PC-3 (cell line): ENCODE measurements at regions not wholly inside any gene's neighbourhood (a gene's known extent, or its start where the extent isn't known, plus 50 kb on each side); places are given as distances from the start of the nearest gene placed in this dataset.
A peak's percentile ranks its signal among the peaks of the same experiment; 100 is the strongest.

Experiments
- ATAC-seq: fragments of 200-7000 bp; cut with Tn5 transposase; 2 replicates; pipeline ENCODE4 v1.9.1; 2020; ENCODE audit warnings: mild to moderate bottlenecking, moderate library complexity
- BruUV-seq: library from RNA; stranded (reverse); fragments of 400-500 nt; replicated peaks from 2 replicates; lab custom pipeline; 2021; lab: Mats Ljungman, UMichigan
- CTCF ChIA-PET: fragments of 300-600 bp; sonication (Branson Sonifier 250); formaldehyde crosslinking; loops from one replicate; lab custom pipeline; 2022; ENCODE audit warnings: antibody characterized with exemption; lab: Charles Lee
- POLR2A ChIA-PET: fragments of 300-600 bp; sonication (Branson Sonifier 250); formaldehyde crosslinking; loops from one replicate; lab custom pipeline; 2022; ENCODE audit warnings: antibody characterized with exemption; ENCODE audit not compliant: unreplicated experiment; lab: Charles Lee
- DNase-seq: peaks from one replicate; pipeline ENCODE4 v3.0.0-alpha.2; 2015
- H2AFZ ChIP-seq: fragments of 300-600 bp; sonication (generic); 2 replicates; pipeline ENCODE4 v1.6.0; 2016; ENCODE audit warnings: antibody characterized with exemption, low read length
- H3F3A ChIP-seq: fragments of 300-600 bp; sonication (generic); one replicate; pipeline ENCODE4 v1.6.0; 2017; ENCODE audit warnings: antibody characterized with exemption, low read length, control low read depth, mild to moderate bottlenecking; ENCODE audit not compliant: unreplicated experiment
- H3K27ac ChIP-seq: fragments of 300-600 bp; sonication (generic); 2 replicates; pipeline ENCODE4 v1.5.1; 2016; ENCODE audit warnings: mild to moderate bottlenecking, low read length
- H3K27me3 ChIP-seq: fragments of 300-600 bp; sonication (generic); 2 replicates; pipeline ENCODE4 v1.6.1; 2016; ENCODE audit warnings: low read length, mixed read lengths
- H3K36me3 ChIP-seq: fragments of 300-600 bp; sonication (generic); 2 replicates; pipeline ENCODE4 v1.6.1; 2016; ENCODE audit warnings: low read depth, mixed run types, low read length, mixed read lengths
- H3K4me1 ChIP-seq: fragments of 300-600 bp; sonication (generic); 2 replicates; pipeline ENCODE4 v1.5.1; 2016; ENCODE audit warnings: low read length; ENCODE audit not compliant: insufficient read depth
- H3K4me2 ChIP-seq: fragments of 300-600 bp; sonication (generic); 2 replicates; pipeline ENCODE4 v1.6.0; 2016; ENCODE audit warnings: low read length
- H3K4me3 ChIP-seq: fragments of 300-600 bp; sonication (generic); 2 replicates; pipeline ENCODE4 v1.5.1; 2016; ENCODE audit warnings: mild to moderate bottlenecking, low read length, mixed read lengths
- H3K79me2 ChIP-seq: fragments of 300-600 bp; sonication (generic); 2 replicates; pipeline ENCODE4 v1.6.1; 2017; ENCODE audit warnings: low read length, mixed read lengths
- H3K9ac ChIP-seq: fragments of 300-600 bp; sonication (generic); 2 replicates; pipeline ENCODE4 v1.6.0; 2016; ENCODE audit warnings: mild to moderate bottlenecking, low read length
- H3K9me2 ChIP-seq: fragments of 300-600 bp; sonication (generic); replicated peaks from 2 replicates; pipeline ENCODE4 v1.6.1; 2016; ENCODE audit warnings: mixed run types, low read length, mixed read lengths
- H3K9me3 ChIP-seq: fragments of 300-600 bp; sonication (generic); 2 replicates; pipeline ENCODE4 v1.6.1; 2016; ENCODE audit warnings: low read length, mixed read lengths
- H4K20me1 ChIP-seq: fragments of 300-600 bp; sonication (generic); 2 replicates; pipeline ENCODE4 v1.6.1; 2016; ENCODE audit warnings: low read length, mixed read lengths
- CTCF ChIP-seq: fragments of 300-600 bp; sonication (generic); conservative IDR thresholded peaks from 2 replicates; pipeline ENCODE4 v1.5.1; 2017; ENCODE audit warnings: antibody characterized with exemption, low read depth, mild to moderate bottlenecking, low read length
- EZH2 ChIP-seq: fragments of 300-600 bp; sonication (generic); IDR thresholded peaks from one replicate; pipeline ENCODE4 v1.6.1; 2017; ENCODE audit warnings: antibody characterized with exemption, mild to moderate bottlenecking, low read length; ENCODE audit not compliant: unreplicated experiment
- EZH2phosphoT487 ChIP-seq: fragments of 300-600 bp; sonication (generic); IDR thresholded peaks from 2 replicates; pipeline ENCODE4 v1.6.1; 2018; ENCODE audit warnings: mild to moderate bottlenecking, antibody characterized with exemption, low read length, borderline replicate concordance
- intact Hi-C: fragments of 100-400 bp; cut with micrococcal nuclease; formaldehyde crosslinking; loops from 2 replicates; pipeline ENCODE4 v1.9.0; 2023

GRCh38 chr3:104347291-104347690, 1019.4 kb upstream of the ALCAM start:
- H3K9me2 ChIP-seq: no peaks in the 10 kb centered on the region
- H3K27ac ChIP-seq: no peak overlapping the region
- BruUV-seq: no TSS peak
- no peak overlapping the region for H3K4me3 ChIP-seq
- no peak overlapping the region for H3K4me2 ChIP-seq
- ChIA-PET POLR2A (no interaction called here), CTCF (no interaction called here)
- H3K36me3 ChIP-seq: peaks cover 33% of the 10 kb centered on the region
- DNase-seq (no peak), ATAC-seq (no peak)
- intact Hi-C loops: no loop called here
- H4K20me1 ChIP-seq: no peaks in the 10 kb centered on the region
- H3K27me3 ChIP-seq: no peaks in the 10 kb centered on the region
- H3K4me1 ChIP-seq: no peaks in the 10 kb centered on the region
- no peak overlapping the region for H2AFZ ChIP-seq
- H3K79me2 ChIP-seq: no peaks in the 10 kb centered on the region
- TF ChIP-seq CTCF (no peak), EZH2phosphoT487 (no peak), EZH2 (no peak)
- peaks cover 5% of the 10 kb centered on the region; the same call in 1 of the 2 replicates for H3K9me3 ChIP-seq
- H3F3A ChIP-seq: peaks cover 4% of the 10 kb centered on the region
- no peak overlapping the region for H3K9ac ChIP-seq

GRCh38 chr3:104349836-104350235, 1016.9 kb upstream of the ALCAM start:
- BruUV-seq: no TSS peak
- Histone ChIP-seq H4K20me1 (no peaks in the 10 kb centered on the region), H3F3A (peaks cover 4% of the 10 kb centered on the region), H3K9ac (no peak overlapping the region), H3K36me3 (peaks cover 50% of the 10 kb centered on the region), H3K4me3 (no peak overlapping the region), H3K4me2 (no peak overlapping the region), H3K79me2 (no peaks in the 10 kb centered on the region), H3K4me1 (no peaks in the 10 kb centered on the region), H3K27ac (no peak overlapping the region), H3K9me2 (no peaks in the 10 kb centered on the region), H2AFZ (no peak overlapping the region), H3K9me3 (peaks cover 5% of the 10 kb centered on the region; the same call in 1 of the 2 replicates), H3K27me3 (no peaks in the 10 kb centered on the region)
- POLR2A ChIA-PET: no interaction called here
- TF ChIP-seq CTCF: no peak
- TF ChIP-seq EZH2: no peak
- no peak for TF ChIP-seq EZH2phosphoT487
- intact Hi-C loops: no loop called here
- DNase-seq (no peak), ATAC-seq (no peak)
- CTCF ChIA-PET: no interaction called here

- Histone ChIP-seq H3K36me3 (peaks cover 48% of the 10 kb centered on the region), H2AFZ (no peak overlapping the region), H3K27me3 (no peaks in the 10 kb centered on the region), H3K79me2 (no peaks in the 10 kb centered on the region), H3K4me2 (no peak overlapping the region), H3K27ac (no peak overlapping the region), H4K20me1 (no peaks in the 10 kb centered on the region), H3K4me3 (no peak overlapping the region), H3K9me3 (peaks cover 5% of the 10 kb centered on the region; the same call in 1 of the 2 replicates), H3F3A (no peaks in the 10 kb centered on the region), H3K4me1 (no peaks in the 10 kb centered on the region), H3K9ac (no peak overlapping the region), H3K9me2 (no peaks in the 10 kb centered on the region)
- DNase-seq (no peak), ATAC-seq (no peak)
- no peak for TF ChIP-seq EZH2phosphoT487
- no peak for TF ChIP-seq CTCF
- no peak for TF ChIP-seq EZH2
- intact Hi-C loops: no loop called here
- ChIA-PET CTCF (no interaction called here), POLR2A (no interaction called here)
- BruUV-seq: TSS peak; percentile 2
These were observed 1012.8 kb upstream of the ALCAM start for GRCh38 chr3:104353951-104354350.
